ENCODE measurements at regions not wholly inside any gene's neighbourhood (a gene's known extent, or its start where the extent isn't known, plus 50 kb on each side); places are given as distances from the start of the nearest gene placed in this dataset.

- TF ChIP-seq MXI1 (IDR thresholded peaks at IDR 0.05; ENCODE audit: borderline replicate concordance, low read depth, low read length): no peak
- no peak for TF ChIP-seq CTCF (conservative IDR thresholded peaks at IDR 0.05; ENCODE audit: low read depth, low read length)
- TF ChIP-seq SMC3 (IDR thresholded peaks at IDR 0.05; ENCODE audit: low read depth, low read length): no peak
- no peak for TF ChIP-seq POLR2A (IDR thresholded peaks at IDR 0.05; ENCODE audit: low read depth, low read length)
- TF ChIP-seq FOS (IDR thresholded peaks at IDR 0.05; ENCODE audit: low read depth, low read length): no peak
- no peak for TF ChIP-seq CEBPB (IDR thresholded peaks at IDR 0.05; ENCODE audit: low read depth, low read length)
- no peak for TF ChIP-seq USF2 (IDR thresholded peaks at IDR 0.05; ENCODE audit: low read depth, low read length)
- no peak for TF ChIP-seq BHLHE40 (IDR thresholded peaks at IDR 0.05; ENCODE audit: low read depth, low read length)
- TF ChIP-seq ELK1 (IDR thresholded peaks at IDR 0.05; ENCODE audit: borderline replicate concordance, low read depth, low read length): no peak
- no peak for TF ChIP-seq RAD21 (IDR thresholded peaks at IDR 0.05; ENCODE audit: low read length)
- no peak for TF ChIP-seq RCOR1 (IDR thresholded peaks at IDR 0.05; ENCODE audit: insufficient replicate concordance, low read length)
Observed at GRCh38 chr13:79859756-79860155, 378.8 kb downstream of the NDFIP2 start.

All from IMR-90 (cell line).